HFF-Myc (cell line): ENCODE measurements at regions not wholly inside any gene's neighbourhood (a gene's known extent, or its start where the extent isn't known, plus 50 kb on each side); places are given as distances from the start of the nearest gene placed in this dataset.

Experiments used
- DNase-seq: peaks from one replicate; pipeline ENCODE4 v3.0.0-alpha.2; 2011; ENCODE audit warnings: low read depth; ENCODE audit errors: extremely low read depth
- H3K4me3 ChIP-seq: replicated peaks from 2 replicates; pipeline ENCODE4 v1.5.1; 2011; ENCODE audit warnings: low read depth, mild to moderate bottlenecking, control low read depth, low read length
- TF ChIP-seq, protein P1 (sequence below): IDR thresholded peaks from 2 replicates; pipeline ENCODE4 v1.5.1; 2012; ENCODE audit warnings: mild to moderate bottlenecking, low read depth, low read length, control low read depth; ENCODE audit errors: missing control alignments

DNA sequence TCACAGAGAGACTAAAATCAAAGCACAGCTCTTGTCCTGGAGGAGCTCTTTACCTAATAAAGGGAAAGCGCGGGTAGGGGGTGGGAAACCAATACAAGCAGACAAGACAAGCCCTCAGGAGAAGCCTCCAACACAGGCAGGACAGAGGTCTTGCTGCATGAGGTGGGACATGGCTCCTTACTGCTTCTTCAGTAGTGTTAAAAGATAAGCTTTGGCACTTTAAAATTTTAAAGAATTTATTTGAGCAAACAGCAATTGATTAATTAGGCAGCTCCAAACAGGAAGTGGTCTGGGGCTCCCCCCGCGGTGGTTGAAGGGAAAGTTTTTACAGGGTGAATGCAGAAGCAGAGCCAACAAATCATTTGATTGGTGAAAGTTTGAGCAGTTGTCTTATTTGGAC lies 50.3 kb upstream of the MACC1 start:
- H3K4me3 ChIP-seq: no peak overlapping the region
- no peak for DNase-seq
- TF ChIP-seq, protein P1, sequence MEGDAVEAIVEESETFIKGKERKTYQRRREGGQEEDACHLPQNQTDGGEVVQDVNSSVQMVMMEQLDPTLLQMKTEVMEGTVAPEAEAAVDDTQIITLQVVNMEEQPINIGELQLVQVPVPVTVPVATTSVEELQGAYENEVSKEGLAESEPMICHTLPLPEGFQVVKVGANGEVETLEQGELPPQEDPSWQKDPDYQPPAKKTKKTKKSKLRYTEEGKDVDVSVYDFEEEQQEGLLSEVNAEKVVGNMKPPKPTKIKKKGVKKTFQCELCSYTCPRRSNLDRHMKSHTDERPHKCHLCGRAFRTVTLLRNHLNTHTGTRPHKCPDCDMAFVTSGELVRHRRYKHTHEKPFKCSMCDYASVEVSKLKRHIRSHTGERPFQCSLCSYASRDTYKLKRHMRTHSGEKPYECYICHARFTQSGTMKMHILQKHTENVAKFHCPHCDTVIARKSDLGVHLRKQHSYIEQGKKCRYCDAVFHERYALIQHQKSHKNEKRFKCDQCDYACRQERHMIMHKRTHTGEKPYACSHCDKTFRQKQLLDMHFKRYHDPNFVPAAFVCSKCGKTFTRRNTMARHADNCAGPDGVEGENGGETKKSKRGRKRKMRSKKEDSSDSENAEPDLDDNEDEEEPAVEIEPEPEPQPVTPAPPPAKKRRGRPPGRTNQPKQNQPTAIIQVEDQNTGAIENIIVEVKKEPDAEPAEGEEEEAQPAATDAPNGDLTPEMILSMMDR: peak; percentile 15

GRCh38 chr7:20268824-20269223 lies 51.6 kb upstream of the MACC1 start:
- DNase-seq: no peak
- no peak overlapping the region for H3K4me3 ChIP-seq
- TF ChIP-seq, protein P1: no peak

- H3K4me3 ChIP-seq: no peak overlapping the region
- TF ChIP-seq, protein P1: no peak
- DNase-seq: no peak
These were observed 52.5 kb upstream of the MACC1 start for GRCh38 chr7:20269726-20270125.

GRCh38 chr7:20270371-20270770 lies 53.2 kb upstream of the MACC1 start:
- TF ChIP-seq, protein P1: no peak
- DNase-seq: no peak
- no peak overlapping the region for H3K4me3 ChIP-seq

- H3K4me3 ChIP-seq: no peak overlapping the region
- no peak for DNase-seq
- TF ChIP-seq, protein P1: no peak
These were observed 53.7 kb upstream of the MACC1 start for GRCh38 chr7:20270867-20271266.

DNA sequence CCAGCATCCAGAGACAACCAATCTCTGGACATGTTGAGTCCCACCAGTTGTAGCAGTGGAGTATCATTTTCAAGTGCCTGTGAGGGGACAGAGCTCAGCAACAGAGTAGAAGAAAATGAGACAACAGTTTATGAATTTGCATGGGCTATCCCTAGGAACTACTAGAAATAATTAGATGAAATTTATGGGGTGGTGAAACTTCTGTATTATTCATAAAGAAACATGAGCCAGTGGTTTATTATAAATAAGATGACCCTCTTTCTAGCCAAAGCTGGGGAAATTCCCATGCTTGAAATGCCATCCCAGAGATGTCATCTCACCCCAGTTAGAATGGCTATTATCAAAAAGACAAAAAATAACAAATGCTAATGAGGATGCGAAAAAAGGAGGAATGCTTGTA lies 55.1 kb upstream of the ITGB8 start:
- no peak overlapping the region for H3K4me3 ChIP-seq
- TF ChIP-seq, protein P1: no peak
- DNase-seq: no peak

GRCh38 chr7:20276705-20277472 lies 53.8 kb upstream of the ITGB8 start:
- TF ChIP-seq, protein P1: no peak
- H3K4me3 ChIP-seq: no peak overlapping the region
- DNase-seq: no peak
